HG03469 (cell line): ENCODE measurements at regions not wholly inside any gene's neighbourhood (a gene's known extent, or its start where the extent isn't known, plus 50 kb on each side); places are given as distances from the start of the nearest gene placed in this dataset.

Experiments used
- ATAC-seq: cut with Tn5 transposase; IDR thresholded peaks from one replicate; pipeline ENCODE4 v1.9.1; 2021; ENCODE audit warnings: mild to moderate bottlenecking, moderate library complexity, moderate number of reproducible peaks; ENCODE audit not compliant: unreplicated experiment

DNA sequence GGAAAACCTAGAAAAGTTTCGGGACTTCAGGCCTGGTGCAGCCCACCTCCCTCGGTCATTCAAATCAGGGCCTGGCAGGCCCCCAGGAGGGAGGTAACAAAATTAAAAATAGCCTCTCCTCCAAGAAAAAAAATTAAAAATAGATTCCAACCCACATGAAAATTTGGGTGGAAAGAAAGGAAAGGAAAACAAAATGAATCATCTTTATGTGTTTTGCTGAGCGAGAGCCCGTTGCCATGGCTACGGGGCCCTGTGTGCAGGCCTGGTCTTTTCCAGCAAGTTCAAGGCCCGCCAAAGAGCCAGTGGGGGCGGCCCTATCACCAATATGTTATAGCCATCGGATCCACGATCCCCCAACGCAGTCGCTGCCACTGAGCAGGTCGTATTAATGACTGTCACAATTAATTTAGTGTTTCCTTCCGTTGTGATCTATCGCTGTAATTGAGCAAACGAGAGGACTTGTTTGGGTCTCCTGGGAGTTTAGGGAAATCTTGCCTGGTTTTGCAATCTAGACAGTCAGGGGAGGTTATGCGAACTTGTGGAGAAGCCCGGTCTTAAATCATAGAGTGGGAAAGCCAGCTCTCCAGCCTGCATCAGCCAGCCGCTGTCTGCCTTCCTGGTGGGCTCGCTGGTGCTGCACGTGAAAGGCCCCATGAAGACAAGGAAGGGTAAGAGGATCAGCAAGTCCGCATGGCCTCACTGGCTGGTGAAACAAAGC lies 452.4 kb downstream of the BCOR start:
- ATAC-seq, result no peak

DNA sequence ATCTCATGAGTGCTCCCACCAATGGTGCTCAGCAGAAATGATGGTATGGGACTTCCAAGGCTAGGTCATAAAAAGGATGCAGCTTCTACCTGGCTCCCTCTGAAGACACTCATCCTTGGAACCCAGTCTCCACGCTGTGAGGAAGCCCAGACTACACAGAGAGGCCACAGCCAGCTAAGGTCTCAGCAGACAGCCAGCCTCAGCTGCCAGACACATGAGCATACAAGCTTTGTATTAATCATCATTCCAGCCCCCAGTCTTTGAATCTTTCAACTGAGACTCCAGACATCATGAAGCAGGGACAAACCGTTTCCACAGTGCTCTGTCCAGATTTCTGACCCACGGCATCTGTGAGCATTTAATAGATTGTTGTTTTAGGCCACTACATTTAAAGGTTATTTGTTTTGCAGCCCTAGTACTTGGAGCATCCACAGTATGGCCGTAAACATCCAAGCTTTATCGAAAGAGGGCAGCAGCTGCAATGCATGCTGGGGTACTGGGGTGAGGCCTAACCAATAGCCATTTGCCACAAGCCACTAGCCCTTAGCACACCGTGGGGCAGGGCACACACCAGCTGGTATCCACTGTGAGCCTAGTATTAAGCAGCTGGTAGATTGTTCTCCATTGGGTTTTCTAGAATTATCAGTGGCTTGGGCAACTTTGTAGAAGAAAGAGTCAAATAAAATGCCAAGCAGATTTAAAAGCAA lies 449.1 kb downstream of the BCOR start:
- no peak for ATAC-seq

DNA sequence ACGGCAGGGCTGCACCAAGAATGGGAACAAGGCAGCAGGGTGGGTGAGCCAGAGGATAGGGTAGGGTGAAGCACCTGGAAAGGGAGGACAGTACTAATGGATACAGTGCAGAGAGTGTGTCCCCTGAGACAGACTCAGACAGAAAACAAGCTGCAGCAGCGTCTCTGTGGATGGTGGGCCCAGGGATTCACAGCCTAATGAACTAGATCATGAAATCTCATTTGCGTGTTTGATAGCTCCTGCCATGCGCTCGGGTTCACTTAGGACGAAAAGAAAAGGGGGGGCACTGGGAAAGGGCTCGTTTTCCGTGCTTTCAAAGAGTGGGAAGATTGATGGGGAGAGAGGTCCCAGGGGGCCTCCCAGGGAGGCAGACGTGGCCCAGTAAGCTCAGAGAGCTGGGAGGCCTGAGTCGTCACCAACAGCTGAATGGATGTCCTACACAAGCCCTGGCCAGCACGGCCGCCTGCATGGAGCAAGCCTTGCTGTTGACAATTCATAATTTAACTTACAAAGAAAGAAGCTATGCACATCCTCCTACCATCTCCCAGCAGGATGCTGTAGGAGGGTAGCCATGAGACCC lies 446.9 kb downstream of the BCOR start:
- no peak for ATAC-seq

DNA sequence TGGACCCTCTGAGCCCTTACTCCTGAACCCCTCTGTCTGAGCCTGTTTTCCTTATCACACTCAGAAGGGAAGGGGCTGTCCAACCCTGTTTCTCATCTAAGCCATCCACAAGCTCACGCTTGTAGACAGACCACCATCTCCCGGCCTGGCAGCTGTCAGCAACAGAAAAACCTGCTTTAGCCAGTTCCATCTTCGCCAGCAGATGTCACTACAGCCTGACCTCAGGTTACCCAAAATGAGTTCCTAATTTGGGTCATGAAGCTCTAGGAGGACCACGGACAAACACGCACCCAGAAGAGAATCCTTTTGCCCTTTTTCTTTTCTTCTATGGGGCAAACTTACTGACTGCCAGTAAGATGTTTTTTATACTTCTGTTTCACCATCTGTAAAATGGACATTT lies 445.4 kb downstream of the BCOR start:
- no peak for ATAC-seq

DNA sequence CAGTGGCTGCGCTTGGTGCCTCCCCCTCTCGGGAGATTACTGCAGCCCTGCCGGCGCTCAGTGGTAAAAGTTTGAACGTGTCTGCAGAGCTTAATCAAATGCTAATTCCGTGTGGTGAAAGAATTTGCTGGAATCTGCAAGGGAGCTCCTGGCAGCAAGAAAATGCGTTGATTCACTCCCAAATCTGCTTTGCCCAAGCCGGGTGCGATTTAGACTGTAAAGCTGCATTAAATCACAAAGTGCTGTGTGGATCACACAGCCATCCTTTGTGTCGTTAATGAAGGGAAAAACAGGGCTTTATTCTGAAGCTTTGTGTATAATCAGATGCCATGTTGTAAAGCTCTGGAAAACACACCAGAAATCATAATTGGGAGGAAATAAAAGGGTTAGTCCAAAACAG lies 444.1 kb downstream of the BCOR start:
- ATAC-seq, result no peak

DNA sequence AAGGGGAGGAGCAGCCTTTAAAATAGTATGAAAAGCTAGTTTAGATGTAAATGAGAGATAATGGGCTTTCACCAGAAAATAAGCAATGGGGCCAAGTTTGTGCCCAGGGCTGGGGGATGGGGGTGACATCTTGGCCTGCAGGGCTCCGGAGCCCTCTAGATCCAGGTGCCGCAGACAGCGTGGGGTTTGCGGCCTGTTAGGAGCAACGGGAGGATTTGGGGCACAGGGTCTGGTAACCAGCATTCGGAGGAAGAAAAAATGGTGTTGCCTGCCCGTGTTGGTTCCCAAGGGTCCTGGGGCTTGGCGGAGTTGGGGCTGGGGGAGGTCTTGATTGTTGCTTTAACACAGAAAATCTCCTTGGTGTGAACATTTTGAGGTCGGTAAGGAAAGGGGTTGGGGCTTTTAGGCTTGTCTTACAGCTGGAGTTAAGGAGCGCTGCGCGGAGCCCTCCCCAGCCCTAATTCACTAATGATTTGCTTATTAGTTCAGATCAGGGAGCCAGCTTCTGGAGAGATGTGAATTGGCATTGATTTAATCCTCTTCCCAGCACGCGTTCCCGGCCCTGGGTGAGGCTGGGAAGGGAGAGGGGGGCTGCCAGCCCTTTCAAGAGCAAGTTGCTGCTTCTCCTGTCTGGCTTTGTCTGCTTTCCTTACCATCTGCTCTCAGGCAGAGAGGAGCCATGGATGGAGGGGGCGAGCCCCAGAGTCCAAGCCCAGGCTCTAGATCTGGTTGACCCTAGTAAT lies 443.4 kb downstream of the BCOR start:
- no peak for ATAC-seq

DNA sequence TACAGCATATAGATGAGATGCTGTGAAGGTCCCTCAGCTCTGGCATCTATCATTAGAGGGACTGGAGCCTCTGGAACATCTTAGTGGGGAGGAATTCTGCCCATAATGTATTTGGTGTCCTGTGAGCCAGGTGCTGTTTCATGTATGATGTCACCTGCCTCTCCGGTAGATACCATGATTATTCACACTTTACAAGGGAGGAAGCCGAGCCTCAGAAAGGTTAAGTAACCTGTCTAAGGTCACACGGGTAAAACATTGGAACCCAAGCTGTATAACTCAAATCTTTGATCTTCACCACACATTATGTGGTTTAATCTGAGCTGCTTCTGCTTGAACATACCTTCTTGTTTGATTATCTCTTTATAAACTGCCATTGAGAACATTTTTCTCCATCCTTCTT lies 442.8 kb downstream of the BCOR start:
- ATAC-seq, result no peak

DNA sequence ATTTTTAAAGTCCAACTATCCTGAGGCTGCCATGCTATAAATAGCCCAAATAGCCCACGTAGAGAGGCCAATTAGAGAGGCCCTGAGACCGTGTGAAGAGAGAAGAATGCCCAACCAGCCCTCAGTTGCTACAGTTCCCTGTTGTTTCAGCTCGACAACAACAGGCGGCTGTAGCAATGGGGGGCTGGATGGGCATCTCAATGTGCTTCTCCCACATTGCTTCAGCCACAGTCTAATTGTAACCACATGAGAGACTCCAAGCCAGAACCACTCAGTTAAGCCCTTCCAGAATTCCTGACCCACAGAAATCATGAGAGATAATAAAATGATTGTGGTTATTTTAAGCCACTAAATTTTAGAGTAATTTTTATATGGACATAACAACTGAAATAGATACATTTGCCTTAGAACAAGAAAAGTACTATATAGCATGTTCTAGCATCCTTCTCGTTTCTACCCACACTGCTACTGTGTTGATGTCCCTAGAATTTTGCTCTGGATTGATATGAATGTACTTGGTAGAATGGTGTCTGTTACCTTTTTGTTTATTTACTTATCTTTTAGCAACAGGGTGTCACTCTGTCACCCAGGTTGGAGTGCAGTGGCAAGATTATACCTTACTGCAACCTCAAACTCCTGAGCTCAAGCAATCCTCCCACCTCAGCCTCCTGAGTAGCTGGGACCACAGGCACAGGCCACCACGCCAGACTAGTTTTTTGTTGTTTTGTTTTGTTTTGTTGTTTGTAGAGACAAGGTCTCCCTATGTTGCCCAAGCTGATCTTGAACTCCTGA lies 436.4 kb downstream of the BCOR start:
- no peak for ATAC-seq

DNA sequence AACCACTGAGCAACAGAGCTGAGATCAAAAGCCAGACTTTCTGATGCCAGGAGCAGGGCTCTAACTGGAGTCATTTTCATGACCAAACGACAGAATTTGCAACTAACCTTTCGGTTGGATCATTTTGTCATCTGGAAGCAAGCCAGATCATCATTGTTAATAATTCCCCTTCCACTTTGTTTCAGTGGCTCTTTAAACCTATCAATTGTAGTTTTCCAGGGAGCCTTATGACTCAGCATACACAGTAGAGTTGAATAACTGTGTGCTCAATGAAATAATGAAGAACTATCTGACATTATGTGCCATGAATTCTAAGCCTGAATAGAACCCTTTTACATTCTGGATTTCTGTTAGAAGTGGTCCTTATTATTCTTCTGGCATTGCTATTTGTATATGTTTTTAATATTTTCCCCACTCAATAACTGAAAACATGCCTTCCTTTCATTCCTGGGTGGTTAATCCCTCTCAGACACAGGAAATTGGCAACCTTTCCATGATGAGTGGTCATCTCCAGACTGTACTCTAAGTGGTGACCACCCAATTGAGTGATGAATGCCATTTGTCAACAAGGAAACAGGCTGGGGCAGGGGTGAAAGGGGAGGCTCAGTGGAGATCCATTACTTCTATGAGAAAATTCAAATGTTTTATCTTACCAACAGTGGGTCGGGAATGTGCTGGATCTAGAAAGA lies 431.8 kb downstream of the BCOR start:
- ATAC-seq, result no peak

DNA sequence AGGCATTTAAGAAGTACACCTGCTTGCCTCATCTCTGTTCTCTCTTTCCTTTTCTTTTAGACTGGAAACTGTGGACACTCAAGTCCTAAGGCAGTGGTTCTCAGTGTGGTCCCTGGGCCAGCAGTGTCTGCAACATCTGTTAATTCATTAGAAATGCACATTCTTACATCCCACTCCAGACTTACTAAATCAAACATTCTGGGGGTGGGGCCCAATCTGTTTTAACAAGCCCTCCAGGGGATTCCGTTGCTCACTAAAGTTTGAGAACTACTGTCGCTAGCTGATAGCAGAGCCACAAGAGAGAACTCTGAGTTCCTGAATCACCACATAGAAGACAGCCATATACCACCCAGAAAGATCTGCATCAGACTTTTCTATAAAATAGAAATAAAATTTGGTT lies 430.6 kb downstream of the BCOR start:
- ATAC-seq, result no peak

DNA sequence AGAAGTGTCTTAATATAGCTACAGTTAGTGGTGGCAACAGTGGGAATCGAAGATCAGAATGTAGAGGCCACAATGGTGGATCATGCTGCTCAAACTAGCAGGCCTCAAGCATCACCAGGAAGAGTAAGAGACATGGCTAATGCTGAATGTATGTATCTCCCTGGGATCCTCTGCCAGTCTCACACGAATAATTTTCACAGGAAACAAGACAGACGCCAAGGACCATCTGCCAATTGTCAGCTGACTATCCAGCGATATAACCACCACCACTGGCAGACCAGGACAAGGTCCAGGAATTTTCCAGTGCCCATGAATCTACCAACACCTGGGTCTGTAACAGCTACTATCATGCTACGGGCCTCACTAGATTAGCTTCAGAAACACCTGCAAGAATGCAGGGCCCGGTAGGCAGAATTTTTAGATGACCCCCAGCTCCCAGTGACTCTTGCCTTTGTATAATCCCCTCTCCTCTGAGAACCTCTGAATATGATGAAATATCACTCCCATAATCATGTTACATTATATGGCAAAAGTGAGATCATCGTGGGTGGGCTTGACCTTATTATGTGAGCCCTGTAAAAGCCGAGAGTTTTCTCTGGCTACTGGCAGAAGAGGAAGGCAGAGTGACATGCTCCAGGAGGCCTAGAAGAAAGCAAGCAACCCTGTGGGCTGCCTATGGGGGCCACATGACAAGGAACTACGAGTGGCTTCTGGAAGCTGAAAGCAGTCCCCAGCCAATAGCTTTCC lies 429.8 kb downstream of the BCOR start:
- no peak for ATAC-seq

DNA sequence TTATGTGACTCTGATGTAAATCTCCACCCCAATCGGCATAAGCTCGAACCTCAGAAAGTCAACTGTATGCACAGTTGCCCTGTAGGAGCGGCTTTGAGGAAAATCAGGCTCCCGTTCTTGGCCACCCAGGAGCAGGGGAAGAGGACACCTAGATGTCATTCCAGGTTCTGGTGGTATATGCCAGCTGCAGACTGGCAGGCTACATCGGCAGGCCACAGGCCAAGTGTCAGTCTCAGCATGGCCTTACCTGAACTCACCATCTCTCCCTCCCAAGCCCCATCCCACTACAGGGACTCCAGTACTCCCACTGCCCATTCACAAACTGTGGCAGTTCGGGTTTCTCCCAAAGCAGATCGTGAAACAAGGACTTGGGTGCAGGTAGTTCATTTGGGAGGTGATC lies 428.1 kb downstream of the BCOR start:
- no peak for ATAC-seq

DNA sequence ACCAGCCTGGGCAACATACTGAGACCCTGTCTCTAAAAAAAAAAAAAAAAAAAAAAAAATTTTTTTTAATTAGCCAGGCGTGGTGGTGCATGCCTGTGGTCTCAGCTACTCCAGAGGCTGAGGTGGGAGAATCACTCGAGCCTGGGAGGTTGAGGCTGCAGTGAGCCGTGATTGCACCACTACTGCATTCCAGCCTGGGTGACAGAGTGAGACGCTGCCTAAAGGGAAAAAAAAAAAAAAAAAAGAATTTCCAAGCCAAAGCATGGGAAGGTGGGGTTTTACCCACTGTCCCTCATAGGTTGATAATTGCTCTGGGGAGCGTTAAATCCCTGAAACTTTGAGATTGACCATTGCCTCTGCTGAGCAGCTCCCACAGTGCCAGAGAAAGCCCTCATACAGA lies 427.5 kb downstream of the BCOR start:
- no peak for ATAC-seq

DNA sequence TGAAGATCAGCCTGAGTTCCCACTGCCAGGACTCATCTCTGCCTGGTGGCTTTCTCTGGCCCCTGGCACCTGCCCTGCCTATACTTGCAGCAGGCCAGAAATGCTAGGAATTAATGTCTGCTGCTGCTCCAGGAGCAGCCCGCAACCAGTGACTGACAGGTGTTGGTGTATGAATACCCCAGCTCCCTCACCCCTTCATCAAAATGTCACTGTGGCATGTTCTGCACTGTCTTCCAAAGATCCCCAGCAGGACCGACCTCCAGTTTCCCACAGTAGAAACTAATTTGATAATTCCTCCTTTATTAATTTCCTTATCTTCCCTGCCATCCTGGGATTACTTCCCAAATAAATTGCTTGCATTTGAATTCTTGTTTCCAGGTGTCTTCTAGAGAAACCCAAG lies 425.4 kb downstream of the BCOR start:
- ATAC-seq, result no peak

DNA sequence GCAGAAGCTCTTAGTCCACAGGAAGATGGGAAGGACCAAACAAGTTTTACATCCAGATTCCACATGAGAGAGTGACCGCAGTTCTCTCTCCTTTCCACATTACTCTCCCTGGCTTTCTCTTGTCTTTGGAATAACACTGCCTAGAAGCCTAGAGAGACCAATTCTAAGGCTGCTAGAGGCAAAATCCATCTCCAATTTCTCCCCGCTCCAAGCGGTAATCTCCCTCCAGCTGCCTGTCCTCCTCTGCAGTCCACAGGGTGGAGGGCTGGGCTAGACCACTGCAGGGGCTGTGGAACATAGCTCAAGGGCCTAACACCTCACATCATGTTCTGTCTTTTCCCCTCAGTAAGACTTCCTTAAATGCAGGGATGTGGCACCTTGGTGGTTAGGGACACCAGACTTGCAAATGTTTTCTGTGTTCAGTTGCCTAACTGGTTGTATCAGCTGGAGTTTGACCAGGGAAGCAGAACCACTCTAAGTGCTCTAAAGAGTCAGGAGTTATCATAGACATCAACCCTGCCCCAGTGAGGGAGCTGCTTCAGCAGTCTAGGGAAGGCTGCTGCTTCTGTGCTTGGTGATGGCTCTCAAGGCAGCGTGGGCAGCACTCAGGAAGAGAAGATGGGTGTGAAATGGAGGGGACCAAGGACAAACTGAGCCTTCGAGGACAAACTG lies 423.1 kb downstream of the BCOR start:
- no peak for ATAC-seq

DNA sequence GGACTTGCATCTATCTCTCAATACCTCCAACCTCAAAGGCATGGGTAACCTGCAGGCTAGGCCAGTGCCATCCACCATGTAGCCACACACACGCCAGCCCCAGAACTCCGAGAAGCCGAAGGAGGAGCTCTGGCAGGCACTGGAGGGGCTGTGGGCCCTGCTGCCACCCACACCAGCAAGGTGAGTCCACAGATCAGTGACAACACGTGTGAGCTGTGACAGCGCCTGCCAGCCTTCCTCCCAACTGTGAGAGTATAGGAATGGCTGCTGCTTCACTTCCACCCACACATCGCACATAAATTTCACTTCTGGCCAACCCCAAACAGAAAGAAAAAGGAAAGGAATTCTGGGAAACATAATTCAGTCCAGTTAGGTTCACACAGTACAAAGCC lies 422.6 kb downstream of the BCOR start:
- ATAC-seq, result no peak

DNA sequence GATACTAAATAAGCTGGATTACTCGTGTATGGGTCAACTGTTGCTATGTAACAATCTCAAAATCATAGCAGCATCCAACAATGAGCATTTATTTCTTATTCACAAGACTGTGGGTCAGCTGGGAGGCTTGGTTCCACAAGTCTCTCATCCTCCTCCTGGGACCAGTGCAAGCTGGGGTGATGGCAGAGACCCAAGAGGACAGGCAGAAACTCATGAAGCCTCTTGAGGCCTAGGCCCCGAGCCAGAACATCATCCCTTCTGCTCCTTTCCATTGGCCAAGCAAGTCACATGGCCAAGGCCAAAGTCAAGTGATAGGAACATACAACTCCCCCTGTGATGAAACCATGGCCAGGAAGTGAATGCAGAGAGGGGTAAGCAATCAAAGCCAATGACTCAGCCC lies 422.1 kb downstream of the BCOR start:
- no peak for ATAC-seq

DNA sequence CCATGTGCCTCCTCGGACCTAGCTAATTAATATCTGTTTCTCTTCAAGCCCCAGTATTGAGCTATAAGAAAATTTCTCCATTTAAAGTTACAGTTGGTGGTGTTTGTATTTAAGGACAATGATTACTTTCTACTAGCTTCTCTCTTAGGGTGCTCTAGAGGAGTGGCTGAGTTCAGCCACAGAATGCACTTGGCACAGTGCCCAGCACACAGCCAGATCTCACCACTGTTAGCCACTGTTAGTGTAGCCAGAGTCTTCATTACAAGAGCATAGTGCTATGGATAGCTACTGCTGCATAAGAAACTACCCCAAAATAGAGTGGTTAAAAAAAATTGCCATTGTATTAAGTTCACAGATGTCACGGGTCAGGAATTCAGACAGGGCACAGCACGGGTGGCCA lies 421.3 kb downstream of the BCOR start:
- no peak for ATAC-seq

DNA sequence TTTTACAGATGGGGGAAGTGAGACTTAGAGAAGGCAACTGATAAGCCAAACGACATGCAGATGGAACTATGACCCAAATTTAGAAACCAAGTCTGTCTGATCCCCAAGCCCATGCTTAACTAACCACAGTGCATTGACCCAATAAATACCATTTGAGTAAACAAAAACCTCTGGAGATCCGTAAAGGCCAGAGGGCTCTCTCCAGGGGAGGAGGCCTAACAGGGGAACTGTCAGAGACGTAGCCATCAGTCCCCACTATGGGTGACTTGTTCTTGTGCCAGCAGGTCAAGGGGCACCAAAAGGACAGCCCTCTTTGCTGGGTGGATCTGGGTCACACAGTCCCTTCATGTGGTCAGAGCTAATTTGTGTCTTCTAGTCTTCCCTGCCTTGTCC lies 420.2 kb downstream of the BCOR start:
- ATAC-seq, result no peak
